Calu3 (cell line): ENCODE measurements at regions not wholly inside any gene's neighbourhood (a gene's known extent, or its start where the extent isn't known, plus 50 kb on each side); places are given as distances from the start of the nearest gene placed in this dataset.

Experiments
- BruUV-seq: library from RNA; stranded (reverse); fragments of 400-500 nt; replicated peaks from 2 replicates; lab custom pipeline; 2021; lab: Mats Ljungman, UMichigan
- CTCF ChIA-PET: fragments of 300-600 bp; sonication (Branson Sonifier 250); formaldehyde crosslinking; loops from one replicate; lab custom pipeline; 2022; ENCODE audit warnings: antibody characterized with exemption; lab: Charles Lee
- DNase-seq: peaks from one replicate; pipeline ENCODE4 v3.0.0; 2022
- H3K27ac Mint-ChIP-seq: one replicate; pipeline ENCODE4 v1.8.0; 2022; ENCODE audit warnings: mixed read lengths; ENCODE audit not compliant: unreplicated experiment
- H3K27me3 Mint-ChIP-seq: one replicate; pipeline ENCODE4 v1.8.0; 2022; ENCODE audit warnings: mixed read lengths; ENCODE audit not compliant: unreplicated experiment
- H3K36me3 Mint-ChIP-seq: one replicate; pipeline ENCODE4 v1.8.0; 2022; ENCODE audit warnings: mild to moderate bottlenecking, moderate library complexity, mixed read lengths; ENCODE audit not compliant: insufficient read depth, unreplicated experiment
- H3K4me1 Mint-ChIP-seq: one replicate; pipeline ENCODE4 v1.8.0; 2022; ENCODE audit warnings: mild to moderate bottlenecking, low read depth, mixed read lengths; ENCODE audit not compliant: unreplicated experiment
- H3K4me3 Mint-ChIP-seq: one replicate; pipeline ENCODE4 v1.8.0; 2022; ENCODE audit warnings: mild to moderate bottlenecking, low read depth, moderate library complexity, mixed read lengths; ENCODE audit not compliant: unreplicated experiment
- H3K9me3 Mint-ChIP-seq: one replicate; pipeline ENCODE4 v1.8.0; 2022; ENCODE audit warnings: low read depth, mixed read lengths; ENCODE audit not compliant: unreplicated experiment
- CTCF ChIP-seq: fragments of 200-600 bp; IDR thresholded peaks from one replicate; pipeline ENCODE4 v1.8.0; 2022; ENCODE audit warnings: antibody characterized with exemption; ENCODE audit not compliant: unreplicated experiment
- intact Hi-C: fragments of 100-400 bp; cut with micrococcal nuclease; formaldehyde crosslinking; loops from one replicate; pipeline ENCODE4 v1.10.0; 2022; ENCODE audit not compliant: unreplicated experiment

GRCh38 chr5:23284656-23285055, 222.8 kb upstream of the PRDM9 start:
- CTCF ChIA-PET, result no interaction called here
- H3K4me3 Mint-ChIP-seq, result no peak overlapping the region
- DNase-seq, result no peak
- no peak overlapping the region for H3K27ac Mint-ChIP-seq
- TF ChIP-seq CTCF, result no peak
- intact Hi-C loops, result no loop called here
- H3K36me3 Mint-ChIP-seq, result no peaks in the 10 kb centered on the region
- H3K27me3 Mint-ChIP-seq, result no peaks in the 10 kb centered on the region
- peaks cover 5% of the 10 kb centered on the region for H3K9me3 Mint-ChIP-seq
- H3K4me1 Mint-ChIP-seq, result no peaks in the 10 kb centered on the region
- BruUV-seq, result no TSS peak

GRCh38 chr5:23274171-23274570, 233.2 kb upstream of the PRDM9 start:
- H3K27me3 Mint-ChIP-seq, result no peaks in the 10 kb centered on the region
- no peaks in the 10 kb centered on the region for H3K4me1 Mint-ChIP-seq
- CTCF ChIA-PET, result no interaction called here
- no TSS peak for BruUV-seq
- DNase-seq, result no peak
- intact Hi-C loops, result no loop called here
- H3K36me3 Mint-ChIP-seq, result no peaks in the 10 kb centered on the region
- no peak for TF ChIP-seq CTCF
- peaks cover 7% of the 10 kb centered on the region for H3K9me3 Mint-ChIP-seq
- H3K27ac Mint-ChIP-seq, result no peak overlapping the region
- no peak overlapping the region for H3K4me3 Mint-ChIP-seq

- CTCF ChIA-PET, result no interaction called here
- Mint-ChIP-seq H3K4me1 (no peaks in the 10 kb centered on the region), H3K27me3 (no peaks in the 10 kb centered on the region), H3K4me3 (no peak overlapping the region), H3K27ac (no peak overlapping the region), H3K9me3 (no peaks in the 10 kb centered on the region), H3K36me3 (no peaks in the 10 kb centered on the region)
- intact Hi-C loops, result no loop called here
- BruUV-seq, result no TSS peak
- no peak for TF ChIP-seq CTCF
- no peak for DNase-seq
These were observed 237.4 kb upstream of the PRDM9 start for GRCh38 chr5:23269981-23270380.

GRCh38 chr5:23268136-23268535, 239.3 kb upstream of the PRDM9 start:
- intact Hi-C loops, result no loop called here
- no peak for DNase-seq
- H3K27ac Mint-ChIP-seq, result no peak overlapping the region
- H3K27me3 Mint-ChIP-seq, result no peaks in the 10 kb centered on the region
- TF ChIP-seq CTCF, result no peak
- peaks cover 2% of the 10 kb centered on the region for H3K9me3 Mint-ChIP-seq
- no TSS peak for BruUV-seq
- H3K4me3 Mint-ChIP-seq, result no peak overlapping the region
- no peaks in the 10 kb centered on the region for H3K4me1 Mint-ChIP-seq
- CTCF ChIA-PET, result no interaction called here
- no peaks in the 10 kb centered on the region for H3K36me3 Mint-ChIP-seq
